ENCODE measurements at regions not wholly inside any gene's neighbourhood (a gene's known extent, or its start where the extent isn't known, plus 50 kb on each side); places are given as distances from the start of the nearest gene placed in this dataset.

GRCh38 chr6:5869261-5869660 is 137.5 kb downstream of the NRN1 start:
- TF ChIP-seq POLR2AphosphoS5 (IDR thresholded peaks at IDR 0.05; ENCODE audit: low read depth, low read length) (no peak), CTCF (IDR thresholded peaks at IDR 0.05) (no peak)

Measured in Panc1 (cell line).